ENCODE measurements at regions not wholly inside any gene's neighbourhood (a gene's known extent, or its start where the extent isn't known, plus 50 kb on each side); places are given as distances from the start of the nearest gene placed in this dataset.

- no peak for DNase-seq (ENCODE audit: low read depth, low spot score)
- no peak overlapping the region for H3K4me3 ChIP-seq (ENCODE audit: low read depth, low read length)
- ChIA-PET CTCF (interaction anchor here (1.3 kb wide), 1 partner anchor 193 kb away, joined by 4 read pairs; no protein-coding TSS in a partner anchor), POLR2A (interaction anchor here (1.2 kb wide), 1 partner anchor 25 kb away, joined by 6 read pairs; no protein-coding TSS in a partner anchor)
- no peak for TF ChIP-seq CTCF (IDR thresholded peaks at IDR 0.05; ENCODE audit: insufficient read depth, low read length, missing control alignments)
Observed at GRCh38 chr16:14335297-14335696, 264.2 kb downstream of the MRTFB start.

DNA sequence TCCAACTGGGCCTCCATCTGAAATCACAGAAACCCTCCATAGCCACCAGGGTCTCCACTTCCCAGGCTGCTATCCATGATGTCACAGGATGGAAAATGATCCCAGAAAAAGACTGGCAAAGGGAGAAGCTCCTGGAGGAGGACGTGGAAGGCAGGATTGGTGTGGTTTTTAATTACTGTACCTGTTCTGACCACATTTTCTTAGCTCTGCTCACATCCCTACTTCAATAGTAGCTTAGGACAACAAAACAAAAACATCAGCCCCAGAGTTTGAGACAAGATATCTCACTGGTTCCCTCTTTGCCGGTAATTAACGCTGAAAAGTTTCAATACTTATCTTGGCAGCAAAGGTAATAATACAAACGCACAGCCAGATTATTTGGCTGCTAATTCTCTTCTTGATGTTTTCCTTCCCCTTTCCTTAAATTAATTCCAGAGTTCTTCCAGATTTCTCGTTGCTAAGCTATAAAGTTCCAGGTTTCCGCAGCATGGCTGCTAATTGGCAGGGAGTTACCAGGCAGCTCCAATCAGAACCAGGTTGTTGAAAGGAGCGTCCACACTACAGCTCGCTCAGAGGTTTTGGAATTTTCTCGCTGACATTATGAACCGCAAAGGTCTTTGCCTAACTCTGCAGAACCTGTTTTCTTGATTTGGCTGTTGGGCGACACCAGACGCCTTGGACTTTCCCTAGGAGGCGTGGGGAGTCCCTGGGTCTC is 263.4 kb downstream of the MRTFB start:
- TF ChIP-seq CTCF (IDR thresholded peaks at IDR 0.05; ENCODE audit: insufficient read depth, low read length, missing control alignments): no peak
- CTCF ChIA-PET: interaction anchor here (0.9 to 1.3 kb wide), 3 partner anchors 9 to 15 kb away, joined by 3 to 4 read pairs (median 3); no protein-coding TSS in a partner anchor
- DNase-seq (ENCODE audit: low read depth, low spot score): peak; percentile 26
- POLR2A ChIA-PET: interaction anchor here (1.2 kb wide), 1 partner anchor 25 kb away, joined by 6 read pairs; no protein-coding TSS in a partner anchor
- H3K4me3 ChIP-seq (ENCODE audit: low read depth, low read length): no peak overlapping the region

- CTCF ChIA-PET: interaction anchor here (1.0 to 1.3 kb wide), 2 partner anchors 14 to 23 kb away, joined by 3 to 4 read pairs; no protein-coding TSS in a partner anchor
- POLR2A ChIA-PET: interaction anchor here (0.6 kb wide), 1 partner anchor 71 kb away, joined by 4 read pairs; no protein-coding TSS in a partner anchor
- TF ChIP-seq CTCF (IDR thresholded peaks at IDR 0.05; ENCODE audit: insufficient read depth, low read length, missing control alignments): no peak
- no peak overlapping the region for H3K4me3 ChIP-seq (ENCODE audit: low read depth, low read length)
- DNase-seq (ENCODE audit: low read depth, low spot score): no peak
Observed at GRCh38 chr16:14333361-14333760, 262.2 kb downstream of the MRTFB start.

DNA sequence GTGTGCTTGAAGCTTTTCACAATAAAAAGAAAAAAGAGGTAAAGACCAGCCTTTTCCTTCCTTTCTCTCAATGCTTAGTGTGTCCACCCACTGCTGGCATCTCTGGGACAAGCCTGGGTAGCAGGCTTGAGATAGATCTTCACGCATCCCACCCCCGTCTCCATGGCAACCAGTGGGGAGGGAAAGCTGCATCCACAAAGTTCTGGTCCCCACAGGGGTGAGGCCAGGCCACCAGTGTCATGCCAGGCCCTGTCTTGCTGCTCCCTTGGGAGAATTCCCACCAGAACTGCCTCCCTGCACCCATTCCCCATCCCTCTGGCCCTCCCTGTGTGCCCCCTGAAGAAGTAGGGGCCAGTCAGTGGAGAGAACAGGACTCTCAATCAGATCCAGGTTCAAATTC is 259.9 kb downstream of the MRTFB start:
- CTCF ChIA-PET: interaction anchor here (0.8 to 1.3 kb wide), 3 partner anchors 30 to 411 kb away, joined by 3 read pairs; partner anchors contain the start of gene ERCC4

DNA sequence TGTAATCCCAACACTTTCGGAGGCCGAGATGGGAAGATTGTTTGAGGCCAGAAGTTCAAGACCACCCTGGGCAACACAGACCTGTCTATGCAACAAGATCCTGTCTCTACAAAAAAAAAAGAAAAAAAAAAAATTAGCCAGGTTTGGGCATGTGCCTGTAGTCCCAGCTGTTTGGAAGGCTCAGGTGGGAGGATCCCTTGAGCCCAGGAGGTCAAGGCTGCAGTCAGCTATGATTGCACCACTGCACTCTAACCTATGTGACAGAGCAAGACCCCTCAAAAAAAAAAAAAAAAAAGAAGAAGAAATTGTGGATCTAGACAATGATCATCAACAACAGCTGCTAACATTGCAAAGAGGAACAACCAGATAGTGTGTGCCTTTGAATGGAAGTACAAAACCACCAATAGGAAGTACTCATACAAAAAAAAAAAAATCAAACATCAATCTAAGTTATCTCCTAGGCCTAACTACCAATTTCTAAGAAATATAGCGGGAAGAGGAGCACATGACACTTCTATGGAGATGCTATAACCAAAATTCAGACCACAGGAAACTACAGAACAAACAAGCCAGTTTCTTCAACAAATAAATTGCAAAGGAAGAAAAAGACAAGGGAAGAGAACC is 258.7 kb downstream of the MRTFB start:
- H3K4me3 ChIP-seq (ENCODE audit: low read depth, low read length): no peak overlapping the region
- ChIA-PET POLR2A (no interaction called here), CTCF (interaction anchor here (0.8 kb wide), 1 partner anchor 410 kb away, joined by 3 read pairs; the partner anchor contains the start of gene ERCC4)
- no peak for TF ChIP-seq CTCF (IDR thresholded peaks at IDR 0.05; ENCODE audit: insufficient read depth, low read length, missing control alignments)
- DNase-seq (ENCODE audit: low read depth, low spot score): no peak

More for the DNA sequence above, 259.9 kb downstream of the MRTFB start:
- no peak for DNase-seq (ENCODE audit: low read depth, low spot score)
- no peak overlapping the region for H3K4me3 ChIP-seq (ENCODE audit: low read depth, low read length)
- no peak for TF ChIP-seq CTCF (IDR thresholded peaks at IDR 0.05; ENCODE audit: insufficient read depth, low read length, missing control alignments)
- POLR2A ChIA-PET: no interaction called here
